Left ventricle myocardium inferior (tissue), 1 donor: ENCODE measurements at regions not wholly inside any gene's neighbourhood (a gene's known extent, or its start where the extent isn't known, plus 50 kb on each side); places are given as distances from the start of the nearest gene placed in this dataset.

Experiments
- DNase-seq: peaks from one replicate; pipeline ENCODE4 v3.0.0-alpha.2; 2020
- H3K27ac ChIP-seq: fragments of 200-600 bp; replicated peaks from 2 replicates; pipeline ENCODE4 v1.8.0; 2021
- H3K27me3 ChIP-seq: fragments of 200-600 bp; 2 replicates; pipeline ENCODE4 v1.8.0; 2021; ENCODE audit warnings: low read depth
- H3K36me3 ChIP-seq: fragments of 200-600 bp; 2 replicates; pipeline ENCODE4 v1.8.0; 2021
- H3K4me1 ChIP-seq: fragments of 200-600 bp; 2 replicates; pipeline ENCODE4 v1.8.0; 2021
- H3K4me3 ChIP-seq: fragments of 200-600 bp; 2 replicates; pipeline ENCODE4 v1.8.0; 2021; ENCODE audit warnings: mild to moderate bottlenecking, moderate library complexity
- H3K9me3 ChIP-seq: fragments of 200-600 bp; replicated peaks from 2 replicates; pipeline ENCODE4 v1.8.0; 2021
- intact Hi-C: fragments of 100-400 bp; cut with micrococcal nuclease; formaldehyde crosslinking; loops from one replicate; pipeline ENCODE4 v1.11.0; 2022
- TF ChIP-seq, protein P1 (sequence below): fragments of 200-600 bp; IDR thresholded peaks from 2 replicates; pipeline ENCODE4 v1.8.0; 2021; ENCODE audit warnings: antibody characterized with exemption, mild to moderate bottlenecking, borderline replicate concordance
- donor health status: DM: no; HTN: yes; CAD: no; lungs with severe emphysema.

DNA sequence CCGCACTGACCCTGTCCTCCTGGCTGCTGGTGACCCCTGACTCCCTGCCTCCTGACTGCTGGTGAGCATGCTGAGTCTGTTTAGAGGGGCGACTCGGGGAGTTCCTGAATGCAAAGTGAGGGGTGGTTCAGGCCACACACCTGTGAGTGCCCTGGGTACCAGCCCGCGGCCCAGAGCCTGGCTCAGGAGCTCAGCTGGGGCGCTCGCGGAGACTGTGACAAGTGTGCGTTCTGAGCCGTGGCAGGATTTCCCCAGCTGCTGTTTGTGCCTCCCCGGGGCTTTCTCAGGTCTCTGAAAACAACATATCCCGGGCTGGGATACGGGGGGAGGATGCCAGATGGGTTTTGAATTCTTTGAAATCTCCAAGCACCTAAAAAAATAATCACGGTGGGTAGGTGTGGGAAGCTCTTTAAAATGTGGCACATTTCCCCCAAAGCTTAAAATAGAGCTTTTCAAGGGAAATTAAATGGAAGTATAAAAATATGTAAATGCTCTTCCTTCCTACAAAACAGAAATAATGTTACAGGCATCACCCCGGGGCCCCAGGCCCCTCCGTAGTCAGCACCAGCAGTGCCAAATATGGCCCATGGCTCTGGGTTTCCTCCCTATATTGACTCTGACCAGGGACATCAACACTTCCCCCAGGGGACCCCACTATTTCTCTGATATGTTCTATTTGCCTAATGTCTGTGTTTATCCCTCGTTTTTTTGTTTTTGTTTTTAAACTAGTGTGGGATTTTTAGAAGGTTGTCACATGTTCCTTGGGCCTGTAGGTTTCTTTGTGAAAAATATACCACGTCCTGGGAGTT is 49.9 kb upstream of the TAGAP start:
- Histone ChIP-seq H3K4me3 (no peak overlapping the region), H3K27me3 (no peaks in the 10 kb centered on the region), H3K36me3 (no peaks in the 10 kb centered on the region), H3K9me3 (no peaks in the 10 kb centered on the region), H3K4me1 (no peaks in the 10 kb centered on the region), H3K27ac (no peak overlapping the region)
- no peak for DNase-seq
- TF ChIP-seq, protein P1, sequence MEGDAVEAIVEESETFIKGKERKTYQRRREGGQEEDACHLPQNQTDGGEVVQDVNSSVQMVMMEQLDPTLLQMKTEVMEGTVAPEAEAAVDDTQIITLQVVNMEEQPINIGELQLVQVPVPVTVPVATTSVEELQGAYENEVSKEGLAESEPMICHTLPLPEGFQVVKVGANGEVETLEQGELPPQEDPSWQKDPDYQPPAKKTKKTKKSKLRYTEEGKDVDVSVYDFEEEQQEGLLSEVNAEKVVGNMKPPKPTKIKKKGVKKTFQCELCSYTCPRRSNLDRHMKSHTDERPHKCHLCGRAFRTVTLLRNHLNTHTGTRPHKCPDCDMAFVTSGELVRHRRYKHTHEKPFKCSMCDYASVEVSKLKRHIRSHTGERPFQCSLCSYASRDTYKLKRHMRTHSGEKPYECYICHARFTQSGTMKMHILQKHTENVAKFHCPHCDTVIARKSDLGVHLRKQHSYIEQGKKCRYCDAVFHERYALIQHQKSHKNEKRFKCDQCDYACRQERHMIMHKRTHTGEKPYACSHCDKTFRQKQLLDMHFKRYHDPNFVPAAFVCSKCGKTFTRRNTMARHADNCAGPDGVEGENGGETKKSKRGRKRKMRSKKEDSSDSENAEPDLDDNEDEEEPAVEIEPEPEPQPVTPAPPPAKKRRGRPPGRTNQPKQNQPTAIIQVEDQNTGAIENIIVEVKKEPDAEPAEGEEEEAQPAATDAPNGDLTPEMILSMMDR = no peak
- intact Hi-C loops = no loop called here
